Naive thymus-derived CD8-positive, alpha-beta T cell (primary cell): ENCODE measurements at regions not wholly inside any gene's neighbourhood (a gene's known extent, or its start where the extent isn't known, plus 50 kb on each side); places are given as distances from the start of the nearest gene placed in this dataset.
"Not testable (repeated sequence)": the region's sequence is repeated elsewhere in the genome, so short reads cannot be mapped to it uniquely, and the experiment has no call there.

ENCODE experiments used
- ATAC-seq, 2 donors: fragments of 150-1000 bp; cut with Tn5 transposase in 1 of 2; sonication (Bioruptor Pico), chemical (Tn5 transposase) in 1 of 2; 1 replicate in 1 of 2; 2 replicates in 1 of 2; pipeline ENCODE4 v1.10.0; 2021; ENCODE audit warnings: mild to moderate bottlenecking in 2 of 2, moderate library complexity in 2 of 2
- POLR2A ChIA-PET: fragments of 350-600 bp; sonication (Branson Sonifier 250); formaldehyde crosslinking; loops from one replicate; lab custom pipeline; 2021; ENCODE audit warnings: antibody characterized with exemption; lab: Charles Lee
- DNase-seq, 10 donors: peaks; one replicate each; pipeline versions ENCODE4 v3.0.0 to v3.0.0-alpha.2; 2020 to 2022
- H3K27ac Mint-ChIP-seq, 10 donors: one replicate each; pipeline ENCODE4 v1.8.0; 2020 to 2022; ENCODE audit warnings: mild to moderate bottlenecking in 10 of 10, mixed read lengths in 10 of 10, moderate library complexity in 4 of 10, inconsistent platforms in 1 of 10
- H3K27me3 Mint-ChIP-seq, 5 donors: one replicate each; pipeline ENCODE4 v1.8.0; 2021 to 2022; ENCODE audit warnings: mixed read lengths in 5 of 5
- H3K36me3 Mint-ChIP-seq, 3 donors: one replicate each; pipeline ENCODE4 v1.8.0; 2020 to 2022; ENCODE audit warnings: mixed read lengths in 3 of 3, mild to moderate bottlenecking in 2 of 3, inconsistent platforms in 1 of 3
- H3K4me1 Mint-ChIP-seq, 4 donors: one replicate each; pipeline ENCODE4 v1.8.0; 2021 to 2022; ENCODE audit warnings: mixed read lengths in 4 of 4
- H3K4me3 Mint-ChIP-seq, 10 donors: one replicate each; pipeline ENCODE4 v1.8.0; 2020 to 2022; ENCODE audit warnings: mild to moderate bottlenecking in 10 of 10, mixed read lengths in 10 of 10, moderate library complexity in 6 of 10, inconsistent platforms in 1 of 10
- H3K9me3 Mint-ChIP-seq, 9 donors: one replicate each; pipeline ENCODE4 v1.8.0; 2020 to 2022; ENCODE audit warnings: mixed read lengths in 9 of 9, mild to moderate bottlenecking in 3 of 9, inconsistent platforms in 1 of 9, moderate library complexity in 1 of 9

GRCh38 chr5:53399926-53400697, 80.3 kb upstream of the FST start:
- Mint-ChIP-seq H3K27me3 (peaks cover 3 to 19% (median 4%) of the 10 kb centered on the region in 5 donors), H3K4me1 (no peaks in the 10 kb centered on the region), H3K27ac (no peak overlapping the region), H3K36me3 (no peaks in the 10 kb centered on the region), H3K9me3 (no peaks in the 10 kb centered on the region), H3K4me3 (no peak overlapping the region)
- DNase-seq = no peak
- POLR2A ChIA-PET = no interaction called here
- ATAC-seq = no peak

GRCh38 chr5:53403291-53403690, 77.1 kb upstream of the FST start:
- Mint-ChIP-seq H3K9me3 (no peaks in the 10 kb centered on the region), H3K4me1 (no peaks in the 10 kb centered on the region), H3K4me3 (no peak overlapping the region), H3K36me3 (no peaks in the 10 kb centered on the region), H3K27ac (no peak overlapping the region), H3K27me3 (peaks cover 0 to 10% (median 4%) of the 10 kb centered on the region in 5 donors)
- POLR2A ChIA-PET = no interaction called here
- ATAC-seq = no peak
- DNase-seq = no peak

GRCh38 chr5:53403758-53404157, 76.7 kb upstream of the FST start:
- Mint-ChIP-seq H3K4me3 (no peak overlapping the region), H3K27ac (no peak overlapping the region), H3K36me3 (no peaks in the 10 kb centered on the region), H3K4me1 (no peaks in the 10 kb centered on the region), H3K9me3 (no peaks in the 10 kb centered on the region), H3K27me3 (peaks cover 0 to 10% (median 4%) of the 10 kb centered on the region in 5 donors)
- ATAC-seq (no peak), DNase-seq (no peak)
- POLR2A ChIA-PET = no interaction called here

- Mint-ChIP-seq H3K27me3 (peaks cover 0 to 4% (median 2%) of the 10 kb centered on the region in 5 donors), H3K4me3 (no peak overlapping the region), H3K4me1 (peaks cover 0 to under 1% (median 0%) of the 10 kb centered on the region in 4 donors), H3K36me3 (peaks cover 0 to 2% (median 0%) of the 10 kb centered on the region in 3 donors), H3K27ac (no peak overlapping the region), H3K9me3 (peaks cover 0 to 1% (median 0%) of the 10 kb centered on the region in 9 donors)
- DNase-seq (no peak), ATAC-seq (no peak)
- POLR2A ChIA-PET = no interaction called here
Measured at GRCh38 chr5:53405396-53405795, 75.0 kb upstream of the FST start.

- POLR2A ChIA-PET = no interaction called here
- Mint-ChIP-seq H3K27me3 (peaks cover 0 to 4% (median 2%) of the 10 kb centered on the region in 5 donors), H3K36me3 (peaks cover 0 to 4% (median 0%) of the 10 kb centered on the region in 3 donors), H3K27ac (no peak overlapping the region), H3K9me3 (peaks cover 0 to 1% (median 0%) of the 10 kb centered on the region in 9 donors), H3K4me1 (peaks cover 0 to 14% (median 10%) of the 10 kb centered on the region in 4 donors), H3K4me3 (no peak overlapping the region)
- no peak for ATAC-seq
- DNase-seq = no peak
Measured at GRCh38 chr5:53406630-53407316, 73.7 kb upstream of the FST start.

GRCh38 chr5:53407373-53407772, 73.1 kb upstream of the FST start:
- H3K9me3 Mint-ChIP-seq = peaks cover 0 to 1% (median 0%) of the 10 kb centered on the region in 9 donors
- H3K27me3 Mint-ChIP-seq = no peaks in the 10 kb centered on the region
- no peak overlapping the region for H3K4me3 Mint-ChIP-seq
- H3K27ac Mint-ChIP-seq = no peak overlapping the region
- H3K36me3 Mint-ChIP-seq = peaks cover 0 to 4% (median 0%) of the 10 kb centered on the region in 3 donors
- peaks cover 0 to 16% (median 12%) of the 10 kb centered on the region in 4 donors for H3K4me1 Mint-ChIP-seq
- POLR2A ChIA-PET = no interaction called here
- ATAC-seq (no peak), DNase-seq (no peak)

- Mint-ChIP-seq H3K4me1 (peaks cover 0 to 16% (median 12%) of the 10 kb centered on the region in 4 donors), H3K27ac (no peak overlapping the region), H3K4me3 (peak overlapping the region in 3 of 10 donors; percentile 1 to 11 (median 2)), H3K9me3 (peaks cover 0 to 2% (median 0%) of the 10 kb centered on the region in 9 donors), H3K36me3 (peaks cover 0 to 4% (median 0%) of the 10 kb centered on the region in 3 donors), H3K27me3 (peaks cover 0 to 3% (median 0%) of the 10 kb centered on the region in 5 donors)
- no peak for DNase-seq
- POLR2A ChIA-PET = no interaction called here
- no peak for ATAC-seq
Measured at GRCh38 chr5:53411388-53411787, 69.0 kb upstream of the FST start.

GRCh38 chr5:53412499-53412898, 67.9 kb upstream of the FST start:
- DNase-seq, ATAC-seq, H3K9me3 Mint-ChIP-seq, H3K27ac Mint-ChIP-seq, POLR2A ChIA-PET, H3K27me3 Mint-ChIP-seq, H3K36me3 Mint-ChIP-seq, H3K4me3 Mint-ChIP-seq: not testable (repeated sequence)
- peaks cover 0 to 16% (median 12%) of the 10 kb centered on the region in 4 donors for H3K4me1 Mint-ChIP-seq

GRCh38 chr5:53416144-53416738, 64.2 kb upstream of the FST start:
- Mint-ChIP-seq H3K4me1 (peaks cover 0 to 8% (median 7%) of the 10 kb centered on the region in 4 donors), H3K36me3 (no peaks in the 10 kb centered on the region), H3K4me3 (no peak overlapping the region), H3K27ac (no peak overlapping the region), H3K27me3 (peaks cover 0 to 10% (median 0%) of the 10 kb centered on the region in 5 donors), H3K9me3 (peaks cover 0 to 2% (median 0%) of the 10 kb centered on the region in 9 donors)
- ATAC-seq (no peak), DNase-seq (no peak)
- POLR2A ChIA-PET = no interaction called here

GRCh38 chr5:53418409-53418808, 62.0 kb upstream of the FST start:
- DNase-seq = no peak
- no peaks in the 10 kb centered on the region for H3K4me1 Mint-ChIP-seq
- no peak for ATAC-seq
- POLR2A ChIA-PET = no interaction called here
- H3K36me3 Mint-ChIP-seq = no peaks in the 10 kb centered on the region
- no peak overlapping the region for H3K4me3 Mint-ChIP-seq
- H3K9me3 Mint-ChIP-seq = peaks cover 0 to 2% (median 0%) of the 10 kb centered on the region in 9 donors
- H3K27ac Mint-ChIP-seq = no peak overlapping the region
- peaks cover 0 to 18% (median 5%) of the 10 kb centered on the region in 5 donors for H3K27me3 Mint-ChIP-seq

- Mint-ChIP-seq H3K36me3 (no peaks in the 10 kb centered on the region), H3K4me3 (no peak overlapping the region), H3K27me3 (peaks cover 3 to 19% (median 8%) of the 10 kb centered on the region in 5 donors), H3K9me3 (peaks cover 0 to under 1% (median 0%) of the 10 kb centered on the region in 9 donors), H3K27ac (peak overlapping the region in 1 of 10 donors; percentile 63), H3K4me1 (no peaks in the 10 kb centered on the region)
- ATAC-seq (no peak), DNase-seq (no peak)
- POLR2A ChIA-PET = no interaction called here
Measured at GRCh38 chr5:53418826-53419658, 61.4 kb upstream of the FST start.

- H3K27ac Mint-ChIP-seq = no peak overlapping the region
- H3K9me3 Mint-ChIP-seq = no peaks in the 10 kb centered on the region
Measured at GRCh38 chr5:53422539-53422938, 57.9 kb upstream of the FST start.

More at GRCh38 chr5:53422539-53422938, 57.9 kb upstream of the FST start:
- ATAC-seq (no peak), DNase-seq (no peak)
- Mint-ChIP-seq H3K4me3 (no peak overlapping the region), H3K36me3 (no peaks in the 10 kb centered on the region), H3K27me3 (peaks cover 7 to 25% (median 8%) of the 10 kb centered on the region in 5 donors), H3K4me1 (no peaks in the 10 kb centered on the region)
- POLR2A ChIA-PET = no interaction called here
